Stimulated activated CD4-positive, alpha-beta T cell treated with anti-CD3 and anti-CD28 coated beads, Interleukin-12 subunit alpha, Interleukin-12 subunit beta, amount 100 ng/mL, for 4 hours (primary cell): ENCODE measurements at regions not wholly inside any gene's neighbourhood (a gene's known extent, or its start where the extent isn't known, plus 50 kb on each side); places are given as distances from the start of the nearest gene placed in this dataset.

Experiments
- DNase-seq: peaks from one replicate; pipeline ENCODE4 v3.0.0-alpha.2; 2020

- DNase-seq: no peak
Measured at GRCh38 chr20:24256307-24256706, 213.1 kb upstream of the SYNDIG1 start.

DNA sequence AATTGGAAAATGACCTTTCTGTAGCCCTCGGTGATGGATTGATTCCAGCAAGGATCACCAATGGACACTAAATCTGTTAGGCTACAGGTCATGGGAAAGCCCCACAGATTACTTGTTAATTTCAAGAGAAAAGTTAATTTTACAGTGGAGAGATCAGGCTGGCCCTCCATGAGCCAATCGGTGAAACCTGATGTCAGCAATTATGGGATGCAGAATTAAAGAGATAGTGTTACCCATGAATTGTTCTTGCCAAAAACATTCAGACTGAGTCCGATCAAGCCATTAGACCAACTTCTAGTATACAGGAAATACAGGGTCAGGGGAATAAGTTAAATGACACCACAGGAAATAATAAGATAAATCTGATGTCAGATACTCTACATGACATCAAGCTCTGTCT is 214.9 kb upstream of the SYNDIG1 start:
- no peak for DNase-seq

DNA sequence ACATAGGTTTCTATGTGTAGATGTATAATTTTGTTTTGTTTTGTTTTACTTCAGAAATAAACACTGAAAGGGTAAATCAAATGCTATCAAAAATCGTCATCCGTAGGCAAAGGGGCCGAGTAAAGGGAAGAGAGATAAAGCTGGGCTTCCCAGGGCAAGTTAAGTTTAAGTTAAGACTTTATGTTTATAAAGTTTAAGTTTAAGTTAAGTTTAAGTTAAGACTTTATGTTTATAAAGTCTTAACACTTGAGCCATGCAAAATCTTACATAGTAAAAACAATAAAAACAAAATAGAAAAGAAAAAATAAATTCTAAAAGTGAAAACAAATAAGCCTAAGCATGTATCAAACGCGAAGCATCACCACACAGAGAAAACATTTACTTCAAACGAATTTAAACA is 216.1 kb upstream of the SYNDIG1 start:
- DNase-seq: no peak

- DNase-seq: no peak
Measured at GRCh38 chr20:24245094-24245493, 224.3 kb upstream of the SYNDIG1 start.

- DNase-seq: no peak
Measured at GRCh38 chr20:24242763-24243162, 226.7 kb upstream of the SYNDIG1 start.

DNA sequence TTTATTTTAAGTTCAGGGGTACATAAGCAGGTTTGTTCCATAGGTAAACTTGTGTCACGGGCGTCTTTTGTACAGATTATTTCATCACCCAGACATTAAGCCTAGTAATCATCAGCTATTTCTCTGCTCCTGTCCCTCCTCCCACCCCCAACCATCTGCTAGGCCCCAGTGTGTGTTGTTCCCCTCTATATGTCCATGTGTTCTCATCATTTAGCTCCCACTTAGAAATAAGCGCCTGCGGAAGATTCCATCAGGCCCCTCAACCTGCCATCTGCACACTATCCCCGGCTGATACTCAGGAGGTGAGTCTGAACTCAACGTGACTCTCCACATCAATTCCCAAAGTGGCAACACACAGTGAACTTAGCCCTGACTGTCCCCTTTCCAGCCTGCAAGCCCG is 228.0 kb upstream of the SYNDIG1 start:
- no peak for DNase-seq

- no peak for DNase-seq
Measured at GRCh38 chr20:24236963-24237362, 232.5 kb upstream of the SYNDIG1 start.

DNA sequence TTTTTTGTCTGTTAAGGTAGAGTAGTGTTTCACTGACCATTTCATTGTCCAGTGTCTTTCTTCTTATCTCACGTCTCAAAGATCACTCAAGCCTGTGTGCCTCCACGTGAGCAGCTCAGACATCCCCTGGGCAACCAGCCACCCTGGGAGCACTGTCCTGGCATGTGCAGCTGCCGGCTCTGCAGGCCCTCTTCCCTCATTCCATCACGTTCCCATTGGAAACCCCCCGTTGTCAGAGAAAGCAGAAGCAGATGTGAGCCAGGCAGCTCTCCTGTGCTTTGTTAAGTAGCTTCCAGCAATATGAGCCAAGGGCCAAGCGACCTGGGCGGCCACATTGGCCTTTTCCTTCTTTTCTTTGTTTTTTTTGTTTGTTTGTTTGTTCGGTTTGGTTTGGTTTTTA is 233.2 kb upstream of the SYNDIG1 start:
- no peak for DNase-seq

GRCh38 chr20:24235296-24236175 is 233.9 kb upstream of the SYNDIG1 start:
- no peak for DNase-seq

- DNase-seq: no peak
Measured at GRCh38 chr20:24227600-24227999, 239.0 kb upstream of the GGTLC1 start.

GRCh38 chr20:24212494-24212893 is 223.9 kb upstream of the GGTLC1 start:
- DNase-seq: no peak

- DNase-seq: no peak
Measured at GRCh38 chr20:24211972-24212371, 223.4 kb upstream of the GGTLC1 start.

DNA sequence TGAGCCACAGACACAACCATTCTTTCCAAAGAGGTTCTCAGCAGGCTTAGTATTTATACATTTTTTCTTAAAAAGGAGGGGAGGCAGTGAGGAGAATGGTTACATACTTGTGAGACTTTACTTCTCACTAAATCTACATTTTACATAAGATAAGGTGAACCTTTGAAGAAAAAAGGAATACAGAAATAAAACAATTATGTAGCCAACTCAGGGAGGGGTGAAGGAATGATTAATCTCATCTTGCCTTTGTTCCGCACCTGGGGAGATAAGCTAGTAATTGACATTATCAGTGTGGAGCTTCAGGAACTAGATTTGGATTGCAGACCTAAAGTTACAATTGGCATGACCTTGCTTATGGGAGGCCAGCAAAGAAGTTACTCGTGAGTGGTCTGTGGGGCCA is 221.8 kb upstream of the GGTLC1 start:
- no peak for DNase-seq

DNA sequence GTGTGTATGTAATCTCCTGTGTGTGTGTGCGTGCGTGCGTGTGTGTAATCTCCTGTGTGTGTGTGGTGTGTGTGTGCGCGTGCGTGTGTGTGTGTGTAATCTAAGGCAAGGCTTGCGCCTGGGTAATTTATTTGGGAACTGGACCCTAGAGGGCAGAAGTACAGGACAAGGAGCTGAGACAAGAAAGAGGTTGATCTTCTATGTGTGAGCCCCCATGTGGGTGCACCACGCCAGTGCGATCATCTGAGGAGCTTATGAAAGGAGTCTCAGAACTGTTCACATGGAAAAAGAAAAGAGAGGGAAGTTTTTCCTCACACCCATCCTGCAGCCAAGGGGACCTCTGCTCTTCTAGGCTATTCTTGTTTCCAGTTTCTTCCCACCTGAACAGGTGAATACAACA is 220.1 kb upstream of the GGTLC1 start:
- no peak for DNase-seq

- DNase-seq: no peak
Measured at GRCh38 chr20:24207803-24208300, 219.3 kb upstream of the GGTLC1 start.

GRCh38 chr20:24206995-24207394 is 218.4 kb upstream of the GGTLC1 start:
- DNase-seq: no peak

DNA sequence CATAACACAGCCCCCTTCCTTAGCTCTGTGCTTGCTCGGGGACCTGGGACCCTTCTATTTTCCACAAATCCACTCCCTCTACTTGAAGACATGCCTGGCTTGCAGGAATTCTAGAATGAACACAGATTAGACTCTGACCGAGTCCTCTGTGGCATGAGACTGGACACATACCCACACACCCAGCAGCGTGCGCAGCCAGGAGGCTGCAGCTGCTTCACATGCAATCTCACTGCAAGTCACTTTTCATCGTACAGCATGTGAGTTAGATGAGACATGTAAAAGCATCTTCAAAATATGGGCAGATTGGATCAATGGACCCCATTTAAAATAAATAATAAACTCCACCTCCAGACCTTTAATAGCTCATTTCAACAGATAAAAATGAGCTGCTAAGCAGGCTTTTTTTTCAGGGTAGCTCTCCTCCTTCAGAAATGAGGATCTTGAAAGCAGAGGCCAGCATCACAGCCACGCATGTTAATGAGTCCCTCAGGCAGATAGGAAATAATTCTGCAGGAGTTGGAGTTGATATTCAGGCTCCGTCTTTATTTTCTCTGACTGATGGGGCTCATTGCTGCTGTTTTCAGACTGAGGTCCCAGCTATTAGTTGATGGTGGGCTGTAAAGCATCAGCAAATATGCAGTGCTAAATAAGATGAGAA is 215.1 kb upstream of the GGTLC1 start:
- DNase-seq: no peak

DNA sequence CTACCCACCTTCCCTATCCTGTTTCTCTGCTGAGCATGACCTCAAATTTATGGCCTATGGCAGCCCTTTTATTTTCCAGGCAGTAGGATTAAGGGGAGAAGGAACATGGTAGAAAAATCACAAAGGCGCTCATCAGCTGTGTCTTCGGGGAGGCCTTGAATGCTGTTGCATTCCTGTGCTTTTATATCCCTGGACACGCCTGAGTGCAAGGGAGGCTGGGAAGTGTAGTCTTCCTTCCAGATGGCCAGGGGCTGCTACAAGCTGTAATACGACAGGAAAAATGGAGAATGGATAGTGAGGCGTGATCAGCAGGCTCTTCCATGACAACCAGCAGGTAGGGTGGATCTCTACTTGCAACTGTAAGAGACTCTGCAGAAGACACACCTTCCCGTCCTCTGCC is 210.9 kb upstream of the GGTLC1 start:
- no peak for DNase-seq

DNA sequence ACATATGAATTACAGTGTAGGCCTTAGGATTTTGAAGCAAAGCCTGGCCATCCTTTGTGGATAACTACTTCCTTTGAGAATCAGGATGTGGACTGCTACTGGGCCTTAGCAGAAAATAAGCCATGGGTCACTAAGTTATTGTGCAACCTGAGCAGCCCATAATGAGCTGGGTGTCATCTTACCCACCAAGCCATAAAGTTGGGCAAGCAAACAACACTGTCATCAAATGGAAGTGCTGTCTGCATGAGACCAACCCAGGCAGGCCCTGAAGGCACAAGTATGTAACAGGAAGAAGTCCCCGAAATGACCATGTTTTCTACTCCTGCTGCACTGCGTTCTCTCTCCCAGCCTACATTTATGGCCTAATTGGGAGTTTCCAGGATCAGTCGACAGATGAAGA is 205.6 kb upstream of the GGTLC1 start:
- DNase-seq: no peak

DNA sequence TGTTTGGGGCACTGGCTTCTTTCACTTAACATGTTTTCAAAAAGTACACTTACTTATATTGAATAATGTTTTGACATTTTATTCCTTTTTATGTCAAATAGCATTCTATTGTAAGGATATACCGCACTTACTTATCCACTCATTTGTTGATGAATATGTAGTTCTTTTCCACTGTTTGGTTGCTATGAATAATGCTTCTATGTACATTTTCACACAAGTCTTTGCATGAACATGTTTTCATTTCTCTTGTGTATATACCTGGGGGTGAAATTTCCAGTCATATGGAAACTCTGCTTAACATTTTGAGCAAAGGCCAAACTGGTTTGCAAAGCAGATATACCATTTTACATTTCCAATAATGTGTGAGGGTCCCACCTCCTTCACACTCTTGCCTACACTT is 202.3 kb upstream of the GGTLC1 start:
- DNase-seq: no peak

DNA sequence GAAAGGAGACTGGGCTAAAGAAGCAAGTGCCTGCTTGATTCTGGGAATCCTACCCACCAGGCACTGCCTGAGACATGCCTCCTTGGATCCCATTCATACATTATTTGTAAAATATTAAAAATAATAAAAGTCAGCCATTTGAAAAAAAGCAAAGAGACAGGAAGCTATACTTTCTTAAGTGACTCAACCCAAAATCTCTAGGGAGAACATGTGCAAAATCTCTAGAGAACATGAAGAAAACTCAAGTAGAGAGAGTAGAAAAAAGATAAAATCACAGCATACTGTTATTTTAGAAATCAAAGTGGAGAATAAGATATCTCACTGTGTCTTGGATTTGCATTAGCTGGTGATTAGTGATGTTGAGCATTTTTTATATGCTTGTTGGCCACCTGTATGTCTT is 197.2 kb upstream of the GGTLC1 start:
- no peak for DNase-seq

DNA sequence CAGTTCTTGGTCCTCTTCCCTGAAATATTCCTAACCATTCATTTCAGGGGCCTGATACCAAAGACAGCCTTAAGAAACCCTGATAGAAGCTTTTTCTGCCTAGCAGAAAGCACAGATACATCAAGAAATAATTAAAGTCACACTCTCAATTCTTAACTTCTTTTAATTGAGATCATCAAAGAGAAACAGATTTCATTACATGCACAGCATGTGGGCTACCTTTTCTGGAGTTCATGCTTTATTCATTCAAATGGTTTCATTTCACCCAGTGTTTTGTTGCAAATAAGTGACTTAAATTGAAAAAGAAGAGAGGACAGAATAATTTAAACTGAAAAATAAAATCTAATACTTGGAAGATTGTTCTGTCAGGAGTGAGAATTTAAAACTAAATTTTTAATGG is 192.6 kb upstream of the GGTLC1 start:
- no peak for DNase-seq

GRCh38 chr20:24169256-24169655 is 180.7 kb upstream of the GGTLC1 start:
- no peak for DNase-seq

- DNase-seq: no peak
Measured at GRCh38 chr20:24166412-24166811, 177.8 kb upstream of the GGTLC1 start.

DNA sequence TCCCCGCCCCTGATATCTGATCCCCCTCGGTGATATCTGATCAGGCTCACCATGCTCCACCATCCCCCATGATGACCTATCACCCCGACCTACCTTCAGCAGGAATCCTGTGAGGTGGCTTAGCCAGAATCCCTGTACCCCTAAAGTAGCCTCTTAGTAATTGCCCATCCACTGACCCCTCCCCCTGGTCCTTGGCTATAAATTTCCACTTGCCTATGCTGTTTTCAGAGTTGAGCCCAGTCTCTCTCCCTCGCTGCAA is 177.5 kb upstream of the GGTLC1 start:
- DNase-seq: no peak
